ENCODE measurements at regions not wholly inside any gene's neighbourhood (a gene's known extent, or its start where the extent isn't known, plus 50 kb on each side); places are given as distances from the start of the nearest gene placed in this dataset.
"Not testable (repeated sequence)": the region's sequence is repeated elsewhere in the genome, so short reads cannot be mapped to it uniquely, and the experiment has no call there.

- Histone ChIP-seq H3K4me1 (ENCODE audit: insufficient read depth) (no peaks in the 10 kb centered on the region), H3K27ac (no peak overlapping the region), H3K36me3 (no peaks in the 10 kb centered on the region), H3K27me3 (no peaks in the 10 kb centered on the region), H3K9me3 (no peaks in the 10 kb centered on the region), H3K4me3 (no peak overlapping the region)
- DNase-seq = no peak
- 84 to 90% (median 89%) methylated on average over 2 of the region's 2 CpGs for WGBS, 3 donors
- no peak for TF ChIP-seq POLR2A (IDR thresholded peaks at IDR 0.05)
- TF ChIP-seq EP300 (IDR thresholded peaks at IDR 0.05) = no peak
- TF ChIP-seq, protein P1, sequence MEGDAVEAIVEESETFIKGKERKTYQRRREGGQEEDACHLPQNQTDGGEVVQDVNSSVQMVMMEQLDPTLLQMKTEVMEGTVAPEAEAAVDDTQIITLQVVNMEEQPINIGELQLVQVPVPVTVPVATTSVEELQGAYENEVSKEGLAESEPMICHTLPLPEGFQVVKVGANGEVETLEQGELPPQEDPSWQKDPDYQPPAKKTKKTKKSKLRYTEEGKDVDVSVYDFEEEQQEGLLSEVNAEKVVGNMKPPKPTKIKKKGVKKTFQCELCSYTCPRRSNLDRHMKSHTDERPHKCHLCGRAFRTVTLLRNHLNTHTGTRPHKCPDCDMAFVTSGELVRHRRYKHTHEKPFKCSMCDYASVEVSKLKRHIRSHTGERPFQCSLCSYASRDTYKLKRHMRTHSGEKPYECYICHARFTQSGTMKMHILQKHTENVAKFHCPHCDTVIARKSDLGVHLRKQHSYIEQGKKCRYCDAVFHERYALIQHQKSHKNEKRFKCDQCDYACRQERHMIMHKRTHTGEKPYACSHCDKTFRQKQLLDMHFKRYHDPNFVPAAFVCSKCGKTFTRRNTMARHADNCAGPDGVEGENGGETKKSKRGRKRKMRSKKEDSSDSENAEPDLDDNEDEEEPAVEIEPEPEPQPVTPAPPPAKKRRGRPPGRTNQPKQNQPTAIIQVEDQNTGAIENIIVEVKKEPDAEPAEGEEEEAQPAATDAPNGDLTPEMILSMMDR (IDR thresholded peaks at IDR 0.05) = no peak
- intact Hi-C loops (cut with DNase I) = loop anchor here in 1 of 4 donors (5.0 kb wide), 1 partner anchor 229 kb away; no protein-coding TSS in a partner anchor
Observed at GRCh38 chr5:28958581-28958980, 1920.2 kb upstream of the CDH9 start.

DNA sequence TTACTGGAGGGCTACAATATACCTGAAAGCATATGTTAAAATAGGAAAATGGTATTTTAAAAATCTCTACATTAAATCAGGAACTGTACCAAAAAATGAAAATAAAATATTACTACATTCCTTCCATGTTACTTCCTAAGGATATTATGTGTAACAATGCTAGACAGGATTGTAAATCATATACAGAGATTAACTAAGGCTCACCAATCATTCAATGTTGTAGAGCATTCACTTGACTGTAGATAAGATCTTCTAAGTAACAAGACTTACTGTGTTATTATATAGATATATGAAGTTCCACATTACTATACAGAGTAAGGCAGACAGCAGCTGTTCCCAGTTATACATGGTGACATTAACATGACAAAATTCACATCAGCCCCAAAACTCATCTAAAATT is 1919.1 kb upstream of the CDH9 start:
- Histone ChIP-seq H3K4me3 (no peak overlapping the region), H3K27me3 (no peaks in the 10 kb centered on the region), H3K27ac (no peak overlapping the region), H3K36me3 (no peaks in the 10 kb centered on the region), H3K9me3 (no peaks in the 10 kb centered on the region), H3K4me1 (ENCODE audit: insufficient read depth) (no peaks in the 10 kb centered on the region)
- no peak for DNase-seq
- intact Hi-C loops (cut with DNase I) = loop anchor here in 1 of 4 donors (5.0 kb wide), 1 partner anchor 230 kb away; no protein-coding TSS in a partner anchor
- TF ChIP-seq, protein P1 (IDR thresholded peaks at IDR 0.05) = no peak
- TF ChIP-seq EP300 (IDR thresholded peaks at IDR 0.05) (no peak), POLR2A (IDR thresholded peaks at IDR 0.05) (no peak)

- Histone ChIP-seq H3K4me3 (no peak overlapping the region), H3K27ac (no peak overlapping the region), H3K9me3 (no peaks in the 10 kb centered on the region), H3K27me3 (no peaks in the 10 kb centered on the region), H3K4me1 (ENCODE audit: insufficient read depth) (no peaks in the 10 kb centered on the region), H3K36me3 (no peaks in the 10 kb centered on the region)
- 82 to 89% (median 87%) methylated on average over 4 of the region's 4 CpGs for WGBS, 3 donors
- TF ChIP-seq POLR2A (IDR thresholded peaks at IDR 0.05) = no peak
- intact Hi-C loops (cut with DNase I) = no loop called here
- no peak for DNase-seq
Observed at GRCh38 chr5:28954074-28954473, 1915.7 kb upstream of the CDH9 start.

- no peak overlapping the region for H3K27ac ChIP-seq
- no peaks in the 10 kb centered on the region for H3K36me3 ChIP-seq
- no peaks in the 10 kb centered on the region for H3K27me3 ChIP-seq
- H3K9me3 ChIP-seq = no peaks in the 10 kb centered on the region
- no peak for DNase-seq
- TF ChIP-seq EP300 (IDR thresholded peaks at IDR 0.05) (no peak), POLR2A (IDR thresholded peaks at IDR 0.05) (no peak)
- TF ChIP-seq, protein P1 (IDR thresholded peaks at IDR 0.05) = no peak
- no peak overlapping the region for H3K4me3 ChIP-seq
- no peaks in the 10 kb centered on the region for H3K4me1 ChIP-seq (ENCODE audit: insufficient read depth)
- 64 to 85% (median 66%) methylated on average over 2 of the region's 2 CpGs for WGBS, 3 donors
- intact Hi-C loops (cut with DNase I) = no loop called here
Observed at GRCh38 chr5:28947865-28948264, 1909.5 kb upstream of the CDH9 start.

GRCh38 chr5:28945859-28946258 is 1907.5 kb upstream of the CDH9 start:
- H3K36me3 ChIP-seq = no peaks in the 10 kb centered on the region
- TF ChIP-seq, protein P1 (IDR thresholded peaks at IDR 0.05) = no peak
- no peak for TF ChIP-seq POLR2A (IDR thresholded peaks at IDR 0.05)
- TF ChIP-seq EP300 (IDR thresholded peaks at IDR 0.05) = no peak
- H3K27ac ChIP-seq = no peak overlapping the region
- H3K4me1 ChIP-seq (ENCODE audit: insufficient read depth) = no peaks in the 10 kb centered on the region
- DNase-seq = no peak
- no peak overlapping the region for H3K4me3 ChIP-seq
- H3K27me3 ChIP-seq = no peaks in the 10 kb centered on the region
- no peaks in the 10 kb centered on the region for H3K9me3 ChIP-seq
- intact Hi-C loops (cut with DNase I) = no loop called here

DNA sequence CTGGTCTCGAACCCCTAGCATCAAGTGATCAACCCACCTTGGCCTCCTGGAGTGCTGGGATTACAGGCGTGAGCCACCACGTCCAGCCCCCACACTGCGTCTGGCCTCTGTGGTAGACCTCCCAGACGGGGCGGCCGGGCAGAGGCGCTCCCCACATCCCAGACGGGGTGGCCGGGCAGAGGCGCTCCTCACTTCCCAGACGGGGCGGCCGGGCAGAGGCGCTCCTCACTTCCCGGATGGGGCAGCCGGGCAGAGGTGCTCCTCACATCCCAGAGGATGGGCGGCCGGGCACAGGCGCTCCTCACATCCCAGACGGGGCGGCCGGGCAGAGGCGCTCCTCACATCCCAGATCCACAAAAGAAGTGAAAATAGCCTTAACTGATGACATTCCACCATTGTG is 1891.0 kb upstream of the CDH9 start:
- WGBS, 3 donors = 90 to 91% (median 90%) methylated on average over 12 to 24 of the region's 24 CpGs
- H3K9me3 ChIP-seq; H3K36me3 ChIP-seq; DNase-seq; intact Hi-C loops (cut with DNase I); H3K4me1 ChIP-seq (ENCODE audit: insufficient read depth); H3K27ac ChIP-seq; H3K4me3 ChIP-seq; H3K27me3 ChIP-seq: not testable (repeated sequence)

DNA sequence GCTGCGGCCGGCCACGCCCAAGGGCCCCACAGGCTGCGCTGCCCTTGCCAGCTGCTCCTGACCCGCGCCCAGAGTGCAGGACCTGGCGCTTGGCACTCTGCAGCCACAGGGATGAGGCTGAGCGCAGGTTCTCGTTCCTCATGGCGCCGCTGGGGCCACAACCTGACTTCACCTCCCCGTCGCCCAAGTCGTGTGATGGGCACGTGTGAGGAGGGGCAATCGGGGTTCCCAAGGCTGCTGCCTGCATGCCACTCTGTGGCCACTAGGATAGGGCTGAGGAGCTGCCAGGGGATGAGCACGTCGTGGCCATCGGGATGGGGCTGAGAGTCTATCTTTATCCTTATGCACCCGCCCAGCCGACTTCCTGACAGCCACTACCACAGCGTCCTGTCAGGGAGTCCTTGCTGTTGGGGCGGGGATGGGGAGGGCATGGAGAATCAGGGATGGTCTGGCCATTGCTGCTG is 1890.0 kb upstream of the CDH9 start:
- H3K4me1 ChIP-seq (ENCODE audit: insufficient read depth); H3K9me3 ChIP-seq; intact Hi-C loops (cut with DNase I); H3K27me3 ChIP-seq; H3K27ac ChIP-seq; H3K36me3 ChIP-seq; DNase-seq; H3K4me3 ChIP-seq: not testable (repeated sequence)
- 73 to 95% (median 79%) methylated on average over 22 to 23 of the region's 23 CpGs for WGBS, 3 donors

All from ovary (tissue), 7 donors.